Upper lobe of left lung (tissue), 6 donors: ENCODE measurements at regions not wholly inside any gene's neighbourhood (a gene's known extent, or its start where the extent isn't known, plus 50 kb on each side); places are given as distances from the start of the nearest gene placed in this dataset.

Experiments used
- ATAC-seq, 2 donors: fragments of 200-7000 bp; cut with Tn5 transposase; one replicate each; pipeline ENCODE4 v1.9.1; 2022; ENCODE audit warnings: mild to moderate bottlenecking in 2 of 2, moderate library complexity in 2 of 2; ENCODE audit not compliant: low FRiP score in 2 of 2
- DNase-seq, 2 donors: peaks; one replicate each; pipeline ENCODE4 v3.0.0-alpha.2; 2019 to 2020
- H3K27ac ChIP-seq, 4 donors: fragments of 200-600 bp; sonication (generic); one replicate each; pipeline ENCODE4 v1.5.1; 2016 to 2019
- H3K27me3 ChIP-seq, 4 donors: fragments of 200-600 bp; sonication (generic); one replicate each; pipeline ENCODE4 v1.5.1; 2017 to 2019
- H3K36me3 ChIP-seq, 4 donors: fragments of 200-600 bp; sonication (generic); one replicate each; pipeline ENCODE4 v1.5.1; 2016 to 2019
- H3K4me1 ChIP-seq, 4 donors: fragments of 200-600 bp; sonication (generic); one replicate each; pipeline ENCODE4 v1.5.1; 2018 to 2019
- H3K4me3 ChIP-seq, 4 donors: fragments of 200-600 bp; sonication (generic); one replicate each; pipeline ENCODE4 v1.5.1; 2017 to 2019; ENCODE audit warnings: mild to moderate bottlenecking in 2 of 4, moderate library complexity in 1 of 4
- H3K9me3 ChIP-seq, 4 donors: fragments of 200-600 bp; sonication (generic); one replicate each; pipeline ENCODE4 v1.5.1; 2018 to 2019
- EP300 ChIP-seq, 4 donors: sonication (generic); formaldehyde crosslinking; IDR thresholded peaks; one replicate each; pipeline ENCODE4 v1.5.1; 2017; ENCODE audit warnings: antibody characterized with exemption in 4 of 4, control low read depth in 2 of 4
- POLR2A ChIP-seq, 4 donors: fragments of 450-650 bp; IDR thresholded peaks; one replicate each; pipeline ENCODE4 v1.5.1; 2016 to 2017; ENCODE audit warnings: antibody characterized with exemption in 4 of 4, mild to moderate bottlenecking in 2 of 4
- POLR2AphosphoS5 ChIP-seq, 2 donors: sonication (generic); formaldehyde crosslinking; IDR thresholded peaks; one replicate each; pipeline ENCODE4 v1.5.1; 2017; ENCODE audit warnings: antibody characterized with exemption in 2 of 2
- WGBS, 2 donors: methylation state at CpG; one replicate each; pipeline ENCODE4 v1.1.5; 2017 to 2018; 5-methylcytosine and 5-hydroxymethylcytosine counted together
- TF ChIP-seq, protein P1 (sequence below), 6 experiments: fragments of 450-650 bp in 4 of 6; fragments of 200-600 bp in 2 of 6; sonication (generic) in 2 of 6; IDR thresholded peaks; one replicate each; pipeline ENCODE4 v1.5.1; 2016 to 2019; ENCODE audit warnings: antibody characterized with exemption in 6 of 6
- donor health status: DM: no; HTN: no; CAD: no; lungs with moderate emphysema.
- donor health status: DM: no; HTN: yes; CAD: no; lungs with severe emphysema.

DNA sequence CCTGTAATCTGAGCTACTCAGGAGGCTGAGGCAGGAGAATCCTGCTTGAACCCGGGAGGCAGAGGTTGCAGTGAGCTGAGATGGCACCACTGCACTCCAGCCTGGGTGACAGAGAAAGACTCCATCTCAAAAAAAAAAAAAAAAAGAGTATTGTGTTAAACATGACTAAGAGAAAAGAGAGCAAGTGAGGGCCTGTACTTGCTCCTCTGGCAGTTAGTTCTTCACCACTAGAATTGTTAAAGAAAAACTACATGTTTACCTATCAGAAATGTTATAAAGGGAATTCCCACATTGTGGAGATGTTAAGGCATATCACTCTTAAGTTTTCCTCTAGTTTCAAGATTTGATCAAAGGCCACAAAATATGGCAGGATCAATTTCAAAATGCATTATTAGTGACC lies 75.4 kb upstream of the LRATD1 start:
- no peak for ATAC-seq
- no peak for DNase-seq
- Histone ChIP-seq H3K27me3 (no peaks in the 10 kb centered on the region), H3K4me1 (no peaks in the 10 kb centered on the region), H3K36me3 (no peaks in the 10 kb centered on the region), H3K9me3 (no peaks in the 10 kb centered on the region), H3K4me3 (no peak overlapping the region), H3K27ac (no peak overlapping the region)
- TF ChIP-seq, protein P1, sequence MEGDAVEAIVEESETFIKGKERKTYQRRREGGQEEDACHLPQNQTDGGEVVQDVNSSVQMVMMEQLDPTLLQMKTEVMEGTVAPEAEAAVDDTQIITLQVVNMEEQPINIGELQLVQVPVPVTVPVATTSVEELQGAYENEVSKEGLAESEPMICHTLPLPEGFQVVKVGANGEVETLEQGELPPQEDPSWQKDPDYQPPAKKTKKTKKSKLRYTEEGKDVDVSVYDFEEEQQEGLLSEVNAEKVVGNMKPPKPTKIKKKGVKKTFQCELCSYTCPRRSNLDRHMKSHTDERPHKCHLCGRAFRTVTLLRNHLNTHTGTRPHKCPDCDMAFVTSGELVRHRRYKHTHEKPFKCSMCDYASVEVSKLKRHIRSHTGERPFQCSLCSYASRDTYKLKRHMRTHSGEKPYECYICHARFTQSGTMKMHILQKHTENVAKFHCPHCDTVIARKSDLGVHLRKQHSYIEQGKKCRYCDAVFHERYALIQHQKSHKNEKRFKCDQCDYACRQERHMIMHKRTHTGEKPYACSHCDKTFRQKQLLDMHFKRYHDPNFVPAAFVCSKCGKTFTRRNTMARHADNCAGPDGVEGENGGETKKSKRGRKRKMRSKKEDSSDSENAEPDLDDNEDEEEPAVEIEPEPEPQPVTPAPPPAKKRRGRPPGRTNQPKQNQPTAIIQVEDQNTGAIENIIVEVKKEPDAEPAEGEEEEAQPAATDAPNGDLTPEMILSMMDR (IDR thresholded peaks at IDR 0.05), result no peak
- TF ChIP-seq EP300 (IDR thresholded peaks at IDR 0.05) (no peak), POLR2A (IDR thresholded peaks at IDR 0.05) (no peak), POLR2AphosphoS5 (IDR thresholded peaks at IDR 0.05) (no peak)
- WGBS, 2 donors, result 75 to 91% methylated on average over 1 of the region's 1 CpG

DNA sequence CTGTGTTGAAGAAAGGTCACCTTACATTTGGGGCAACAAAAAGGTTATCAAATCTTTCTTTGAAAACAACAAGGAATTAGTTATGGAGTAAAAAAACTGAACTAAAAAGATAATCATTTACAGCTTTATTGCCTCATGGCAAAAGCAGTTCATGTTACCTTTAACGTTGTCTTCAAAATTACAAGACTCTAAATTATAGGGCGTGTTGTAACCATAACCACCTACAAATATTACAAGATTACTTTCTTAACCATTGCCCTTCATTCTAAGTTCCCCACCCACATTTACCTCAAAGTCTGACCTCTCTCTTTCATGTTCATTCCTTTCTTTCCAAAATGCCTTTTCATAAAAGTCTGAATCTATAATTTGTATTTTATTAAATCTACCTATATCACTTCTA lies 74.6 kb upstream of the LRATD1 start:
- H3K36me3 ChIP-seq, result no peaks in the 10 kb centered on the region

DNA sequence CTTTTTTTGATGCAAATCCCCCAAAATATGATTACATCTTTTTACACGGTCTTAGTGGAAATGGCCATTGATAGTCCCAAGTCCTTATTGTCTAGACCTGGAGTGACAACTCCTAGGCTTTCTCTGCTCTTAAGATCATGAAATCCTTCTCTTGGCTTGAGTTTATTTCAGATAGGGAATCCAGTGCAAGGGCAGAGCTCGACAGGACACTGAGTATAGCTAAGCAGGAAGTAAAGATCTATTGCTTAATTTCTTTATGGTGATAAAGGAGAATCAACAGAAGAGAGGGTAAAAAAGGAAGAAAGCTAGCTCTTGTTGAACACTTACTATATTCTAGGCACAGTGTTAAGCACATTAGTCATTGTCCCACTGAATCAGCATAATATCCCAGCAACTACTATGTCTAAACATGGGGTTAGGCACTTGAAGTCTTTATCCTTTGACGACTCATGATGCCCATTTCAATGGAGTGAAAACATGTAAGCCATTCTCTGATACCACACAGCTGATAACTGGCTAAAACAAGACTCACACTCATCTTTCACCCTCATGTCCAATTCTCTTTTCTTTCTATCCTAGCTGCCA lies 74.1 kb upstream of the LRATD1 start:
- H3K9me3 ChIP-seq, result no peaks in the 10 kb centered on the region
- H3K27me3 ChIP-seq, result no peaks in the 10 kb centered on the region
- TF ChIP-seq POLR2AphosphoS5 (IDR thresholded peaks at IDR 0.05) (no peak), EP300 (IDR thresholded peaks at IDR 0.05) (no peak), POLR2A (IDR thresholded peaks at IDR 0.05) (no peak)
- TF ChIP-seq, protein P1 (IDR thresholded peaks at IDR 0.05), result no peak
- no peak overlapping the region for H3K4me3 ChIP-seq
- H3K36me3 ChIP-seq, result no peaks in the 10 kb centered on the region
- no peak for DNase-seq
- ATAC-seq, result no peak
- 73 to 80% methylated on average over 3 of the region's 3 CpGs for WGBS, 2 donors
- no peaks in the 10 kb centered on the region for H3K4me1 ChIP-seq
- no peak overlapping the region for H3K27ac ChIP-seq

More for the DNA sequence above, 74.6 kb upstream of the LRATD1 start:
- Histone ChIP-seq H3K27me3 (no peaks in the 10 kb centered on the region), H3K4me3 (no peak overlapping the region), H3K9me3 (no peaks in the 10 kb centered on the region), H3K4me1 (no peaks in the 10 kb centered on the region), H3K27ac (no peak overlapping the region)
- no peak for DNase-seq
- WGBS, 2 donors, result 78 to 80% methylated on average over 2 of the region's 2 CpGs
- ATAC-seq, result no peak
- TF ChIP-seq POLR2AphosphoS5 (IDR thresholded peaks at IDR 0.05), result no peak

DNA sequence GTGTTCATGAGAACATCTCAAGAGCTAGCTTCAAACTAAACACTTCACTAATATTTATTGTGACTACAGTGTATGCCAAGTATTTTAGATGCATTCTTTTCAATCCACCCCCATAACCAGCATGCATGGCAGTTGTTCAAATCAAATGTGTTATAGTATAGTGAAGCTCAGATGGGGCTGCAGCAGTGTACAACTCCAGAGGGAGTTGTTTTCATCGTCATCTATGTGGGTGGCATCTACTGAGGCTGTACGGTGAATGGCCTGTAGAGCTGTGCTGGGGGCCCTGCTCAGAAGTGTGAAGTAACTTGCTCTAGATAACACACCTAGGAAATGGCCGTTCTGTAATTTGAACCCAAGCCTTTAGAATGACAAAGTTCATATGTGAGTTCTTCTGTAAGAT lies 71.8 kb upstream of the LRATD1 start:
- Histone ChIP-seq H3K4me1 (no peaks in the 10 kb centered on the region), H3K27ac (no peak overlapping the region), H3K9me3 (no peaks in the 10 kb centered on the region), H3K27me3 (no peaks in the 10 kb centered on the region), H3K36me3 (no peaks in the 10 kb centered on the region), H3K4me3 (no peak overlapping the region)
- TF ChIP-seq EP300 (IDR thresholded peaks at IDR 0.05) (no peak), POLR2AphosphoS5 (IDR thresholded peaks at IDR 0.05) (no peak), POLR2A (IDR thresholded peaks at IDR 0.05) (no peak)
- TF ChIP-seq, protein P1 (IDR thresholded peaks at IDR 0.05), result no peak
- no peak for ATAC-seq
- WGBS, 2 donors, result 77 to 86% methylated on average over 3 of the region's 3 CpGs
- no peak for DNase-seq

DNA sequence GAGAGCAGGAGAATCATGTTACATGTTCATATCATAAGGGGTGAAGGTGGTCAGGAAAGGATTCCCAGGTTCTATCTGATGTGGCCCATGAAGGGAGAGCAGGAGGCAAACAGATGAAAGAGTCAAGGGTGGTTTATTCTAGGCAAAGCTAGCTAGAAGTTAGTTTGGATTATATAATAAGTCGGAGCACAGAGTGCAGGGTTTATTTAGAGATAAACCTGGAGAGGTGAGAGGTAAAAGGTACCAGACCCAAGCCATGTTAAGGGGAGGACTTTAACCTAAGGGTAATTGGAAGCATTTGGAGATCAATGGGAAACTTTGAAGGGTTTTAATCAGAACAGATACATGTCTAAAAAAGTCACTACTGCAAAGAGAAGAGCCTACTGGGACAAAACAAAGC lies 69.2 kb upstream of the LRATD1 start:
- WGBS, 2 donors, result 74 to 86% methylated on average over 1 of the region's 1 CpG
- Histone ChIP-seq H3K4me3 (no peak overlapping the region), H3K27ac (no peak overlapping the region)

More for the DNA sequence above, 69.2 kb upstream of the LRATD1 start:
- no peaks in the 10 kb centered on the region for H3K27me3 ChIP-seq
- H3K36me3 ChIP-seq, result no peaks in the 10 kb centered on the region
- no peaks in the 10 kb centered on the region for H3K4me1 ChIP-seq
- H3K9me3 ChIP-seq, result no peaks in the 10 kb centered on the region
- no peak for TF ChIP-seq POLR2A (IDR thresholded peaks at IDR 0.05)
- no peak for TF ChIP-seq POLR2AphosphoS5 (IDR thresholded peaks at IDR 0.05)
- TF ChIP-seq, protein P1 (IDR thresholded peaks at IDR 0.05), result no peak
- no peak for DNase-seq
- ATAC-seq, result no peak
